ENCODE measurements at regions not wholly inside any gene's neighbourhood (a gene's known extent, or its start where the extent isn't known, plus 50 kb on each side); places are given as distances from the start of the nearest gene placed in this dataset.

GRCh38 chr17:45686250-45686649, 97.9 kb upstream of the CRHR1 start:
- Histone ChIP-seq H3K27ac (no peak overlapping the region), H3K36me3 (no peaks in the 10 kb centered on the region), H3K4me3 (no peak overlapping the region), H3K27me3 (peaks cover 30% of the 10 kb centered on the region), H3K4me1 (no peaks in the 10 kb centered on the region), H3K9me3 (no peaks in the 10 kb centered on the region)
- WGBS, 2 donors (ENCODE audit: low coverage in 1 of 2) = 75% methylated on average over 4 of the region's 4 CpGs; no CpG with 5 or more reads in 1 of the 2 donors
- intact Hi-C loops (cut with DNase I; ENCODE audit: low total_unique reads) = no loop called here
- TF ChIP-seq EP300 (IDR thresholded peaks at IDR 0.05; ENCODE audit: low read depth) (no peak), POLR2AphosphoS5 (IDR thresholded peaks at IDR 0.05) (no peak), POLR2A (IDR thresholded peaks at IDR 0.05) (no peak)
- TF ChIP-seq, protein P1, sequence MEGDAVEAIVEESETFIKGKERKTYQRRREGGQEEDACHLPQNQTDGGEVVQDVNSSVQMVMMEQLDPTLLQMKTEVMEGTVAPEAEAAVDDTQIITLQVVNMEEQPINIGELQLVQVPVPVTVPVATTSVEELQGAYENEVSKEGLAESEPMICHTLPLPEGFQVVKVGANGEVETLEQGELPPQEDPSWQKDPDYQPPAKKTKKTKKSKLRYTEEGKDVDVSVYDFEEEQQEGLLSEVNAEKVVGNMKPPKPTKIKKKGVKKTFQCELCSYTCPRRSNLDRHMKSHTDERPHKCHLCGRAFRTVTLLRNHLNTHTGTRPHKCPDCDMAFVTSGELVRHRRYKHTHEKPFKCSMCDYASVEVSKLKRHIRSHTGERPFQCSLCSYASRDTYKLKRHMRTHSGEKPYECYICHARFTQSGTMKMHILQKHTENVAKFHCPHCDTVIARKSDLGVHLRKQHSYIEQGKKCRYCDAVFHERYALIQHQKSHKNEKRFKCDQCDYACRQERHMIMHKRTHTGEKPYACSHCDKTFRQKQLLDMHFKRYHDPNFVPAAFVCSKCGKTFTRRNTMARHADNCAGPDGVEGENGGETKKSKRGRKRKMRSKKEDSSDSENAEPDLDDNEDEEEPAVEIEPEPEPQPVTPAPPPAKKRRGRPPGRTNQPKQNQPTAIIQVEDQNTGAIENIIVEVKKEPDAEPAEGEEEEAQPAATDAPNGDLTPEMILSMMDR (IDR thresholded peaks at IDR 0.05) = no peak
- DNase-seq = no peak
- in situ Hi-C loops (cut with MboI; ENCODE audit: low pct_ligation_motif_present in 1 of 4, low pct_unique_long_range_greater_than_20kb in 1 of 4, low sequenced_read_pairs in 3 of 4) = no loop called here

DNA sequence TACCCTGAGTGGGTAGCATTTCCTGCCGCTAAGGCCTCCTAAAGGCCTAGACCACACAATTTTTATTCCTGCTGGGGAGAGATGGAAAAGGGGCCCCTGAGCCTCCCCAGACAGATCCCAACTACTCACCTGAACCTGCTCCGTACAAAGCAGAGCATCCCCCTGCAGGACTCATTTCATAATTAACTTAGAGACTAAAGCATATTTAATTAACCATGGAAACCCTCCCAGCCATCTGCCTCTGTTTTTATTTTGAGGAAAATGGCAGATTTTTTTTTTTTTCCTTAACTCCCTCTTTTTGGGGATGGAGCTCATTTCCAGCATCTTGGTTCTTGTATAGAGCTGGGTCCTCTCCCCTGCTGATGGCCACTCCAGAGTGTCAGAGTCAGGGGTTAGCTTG, 96.5 kb upstream of the CRHR1 start:
- TF ChIP-seq EP300 (IDR thresholded peaks at IDR 0.05; ENCODE audit: low read depth) (no peak), POLR2AphosphoS5 (IDR thresholded peaks at IDR 0.05) (no peak), POLR2A (IDR thresholded peaks at IDR 0.05) (no peak)
- TF ChIP-seq, protein P1 (IDR thresholded peaks at IDR 0.05) = no peak
- in situ Hi-C loops (cut with MboI; ENCODE audit: low pct_ligation_motif_present in 1 of 4, low pct_unique_long_range_greater_than_20kb in 1 of 4, low sequenced_read_pairs in 3 of 4) = no loop called here
- 97% methylated on average over 2 of the region's 2 CpGs; no CpG with 5 or more reads in 1 of the 2 donors for WGBS, 2 donors (ENCODE audit: low coverage in 1 of 2)

DNA sequence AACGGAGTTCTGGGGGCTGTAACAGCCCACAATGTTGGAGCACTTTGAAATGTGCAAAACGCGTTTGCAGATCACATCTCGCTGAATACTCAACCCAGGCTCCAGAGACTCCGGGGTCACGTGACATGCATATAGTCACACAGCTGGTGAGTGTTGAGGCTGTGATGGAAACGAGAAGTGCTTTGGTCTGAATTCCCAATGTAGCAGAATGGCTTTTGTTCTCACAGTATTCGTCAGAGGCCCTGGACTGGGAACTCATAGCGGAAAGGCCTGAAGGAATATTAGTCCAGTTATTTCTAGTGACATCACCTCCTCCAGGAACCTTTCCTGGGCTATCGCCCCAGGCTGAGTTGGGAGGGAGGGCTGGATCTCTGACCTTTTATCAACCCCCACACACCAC, 95.8 kb upstream of the CRHR1 start:
- WGBS, 2 donors (ENCODE audit: low coverage in 1 of 2) = 63 to 74% methylated on average over 4 to 10 of the region's 10 CpGs
- H3K27me3 ChIP-seq = peaks cover 35% of the 10 kb centered on the region
- no peak overlapping the region for H3K27ac ChIP-seq
- H3K4me3 ChIP-seq = no peak overlapping the region
- H3K9me3 ChIP-seq = no peaks in the 10 kb centered on the region
- in situ Hi-C loops (cut with MboI; ENCODE audit: low pct_ligation_motif_present in 1 of 4, low pct_unique_long_range_greater_than_20kb in 1 of 4, low sequenced_read_pairs in 3 of 4) (no loop called here), intact Hi-C loops (cut with DNase I; ENCODE audit: low total_unique reads) (no loop called here)
- no peak for DNase-seq
- no peaks in the 10 kb centered on the region for H3K36me3 ChIP-seq
- no peak for TF ChIP-seq EP300 (IDR thresholded peaks at IDR 0.05; ENCODE audit: low read depth)
- no peak for TF ChIP-seq POLR2A (IDR thresholded peaks at IDR 0.05)
- TF ChIP-seq POLR2AphosphoS5 (IDR thresholded peaks at IDR 0.05) = no peak
- TF ChIP-seq, protein P1 (IDR thresholded peaks at IDR 0.05) = no peak
- no peaks in the 10 kb centered on the region for H3K4me1 ChIP-seq

More for the DNA sequence above, 96.5 kb upstream of the CRHR1 start:
- no peak for DNase-seq
- intact Hi-C loops (cut with DNase I; ENCODE audit: low total_unique reads) = no loop called here
- Histone ChIP-seq H3K4me1 (no peaks in the 10 kb centered on the region), H3K27ac (no peak overlapping the region), H3K27me3 (peaks cover 35% of the 10 kb centered on the region), H3K9me3 (no peaks in the 10 kb centered on the region), H3K36me3 (no peaks in the 10 kb centered on the region), H3K4me3 (no peak overlapping the region)

- intact Hi-C loops (cut with DNase I; ENCODE audit: low total_unique reads) (no loop called here), in situ Hi-C loops (cut with MboI; ENCODE audit: low pct_ligation_motif_present in 1 of 4, low pct_unique_long_range_greater_than_20kb in 1 of 4, low sequenced_read_pairs in 3 of 4) (no loop called here)
- H3K36me3 ChIP-seq = no peaks in the 10 kb centered on the region
- no peak overlapping the region for H3K27ac ChIP-seq
- peaks cover 35% of the 10 kb centered on the region for H3K27me3 ChIP-seq
- TF ChIP-seq POLR2AphosphoS5 (IDR thresholded peaks at IDR 0.05) = no peak
- no peak for TF ChIP-seq POLR2A (IDR thresholded peaks at IDR 0.05)
- TF ChIP-seq, protein P1 (IDR thresholded peaks at IDR 0.05) = no peak
- TF ChIP-seq EP300 (IDR thresholded peaks at IDR 0.05; ENCODE audit: low read depth) = no peak
- no peak overlapping the region for H3K4me3 ChIP-seq
- no peaks in the 10 kb centered on the region for H3K4me1 ChIP-seq
- WGBS, 2 donors (ENCODE audit: low coverage in 1 of 2) = 83% methylated on average over 5 of the region's 7 CpGs; no CpG with 5 or more reads in 1 of the 2 donors
- H3K9me3 ChIP-seq = no peaks in the 10 kb centered on the region
- no peak for DNase-seq
Observed at GRCh38 chr17:45688820-45689219, 95.3 kb upstream of the CRHR1 start.

Measured in transverse colon (tissue), 4 donors.